WTC11 (cell line): ENCODE measurements at regions not wholly inside any gene's neighbourhood (a gene's known extent, or its start where the extent isn't known, plus 50 kb on each side); places are given as distances from the start of the nearest gene placed in this dataset.

Experiments
- ATAC-seq: fragments of 200-7000 bp; cut with Tn5 transposase; 2 replicates; pipeline ENCODE4 v1.10.0; 2021; ENCODE audit warnings: mild to moderate bottlenecking, moderate library complexity
- CTCF ChIA-PET: fragments of 300-600 bp; sonication (Branson Sonifier 250); formaldehyde crosslinking; loops from one replicate; lab custom pipeline; 2021; ENCODE audit warnings: antibody characterized with exemption; lab: Charles Lee
- POLR2A ChIA-PET: fragments of 350-600 bp; sonication (Branson Sonifier 250); formaldehyde crosslinking; loops from one replicate; lab custom pipeline; 2021; ENCODE audit warnings: antibody characterized with exemption; lab: Charles Lee
- DNase-seq: peaks from one replicate; pipeline ENCODE4 v3.0.0; 2021; ENCODE audit warnings: low spot score
- H3K27ac Mint-ChIP-seq: 2 replicates; pipeline ENCODE4 v1.8.0; 2021; ENCODE audit warnings: mixed read lengths
- H3K27me3 Mint-ChIP-seq: 2 replicates; pipeline ENCODE4 v1.8.0; 2021; ENCODE audit warnings: low read depth, mild to moderate bottlenecking, moderate library complexity, mixed read lengths
- H3K36me3 Mint-ChIP-seq: 2 replicates; pipeline ENCODE4 v1.8.0; 2021; ENCODE audit warnings: mixed read lengths
- H3K4me1 Mint-ChIP-seq: 2 replicates; pipeline ENCODE4 v1.8.0; 2022; ENCODE audit warnings: mixed read lengths
- H3K4me3 Mint-ChIP-seq: 2 replicates; pipeline ENCODE4 v1.8.0; 2021; ENCODE audit warnings: mild to moderate bottlenecking, moderate library complexity, mixed read lengths
- H3K9me3 Mint-ChIP-seq: 2 replicates; pipeline ENCODE4 v1.8.0; 2021; ENCODE audit warnings: mixed read lengths
- CREB1 ChIP-seq: sonication (generic); formaldehyde crosslinking; IDR thresholded peaks from 2 replicates; pipeline ENCODE4 v1.8.0; 2023; ENCODE audit warnings: mild to moderate bottlenecking, missing genetic modification reagents
- ELF4 ChIP-seq: sonication (generic); formaldehyde crosslinking; IDR thresholded peaks from 2 replicates; pipeline ENCODE4 v1.8.1; 2022; ENCODE audit warnings: low read depth, mild to moderate bottlenecking, moderate library complexity, missing genetic modification reagents
- ESRRA ChIP-seq: sonication (generic); formaldehyde crosslinking; IDR thresholded peaks from 2 replicates; pipeline ENCODE4 v1.8.1; 2022; ENCODE audit warnings: mild to moderate bottlenecking, missing genetic modification reagents, borderline replicate concordance
- NR1H2 ChIP-seq: sonication (generic); formaldehyde crosslinking; IDR thresholded peaks from 2 replicates; pipeline ENCODE4 v1.9.0; 2021; ENCODE audit warnings: mild to moderate bottlenecking, moderate library complexity, missing genetic modification reagents
- RELA ChIP-seq: sonication (generic); formaldehyde crosslinking; IDR thresholded peaks from 2 replicates; pipeline ENCODE4 v1.8.1; 2022; ENCODE audit warnings: missing genetic modification reagents, mild to moderate bottlenecking, borderline replicate concordance
- TEAD1 ChIP-seq: sonication (generic); formaldehyde crosslinking; IDR thresholded peaks from 2 replicates; pipeline ENCODE4 v1.8.0; 2022; ENCODE audit warnings: mild to moderate bottlenecking, missing genetic modification reagents
- TEAD4 ChIP-seq: sonication (generic); formaldehyde crosslinking; IDR thresholded peaks from 2 replicates; pipeline ENCODE4 v1.8.0; 2022; ENCODE audit warnings: mild to moderate bottlenecking, missing genetic modification reagents
- ZNF219 ChIP-seq: sonication (generic); formaldehyde crosslinking; IDR thresholded peaks from 2 replicates; pipeline ENCODE4 v1.8.0; 2023; ENCODE audit warnings: missing genetic modification reagents, mild to moderate bottlenecking, borderline replicate concordance
- ZNF317 ChIP-seq: sonication (generic); formaldehyde crosslinking; IDR thresholded peaks from 2 replicates; pipeline ENCODE4 v1.8.1; 2023; ENCODE audit warnings: low read depth, mild to moderate bottlenecking, moderate library complexity, missing genetic modification reagents, borderline replicate concordance
- TF ChIP-seq, protein P1 (sequence below): sonication (generic); formaldehyde crosslinking; IDR thresholded peaks from 2 replicates; pipeline ENCODE4 v1.8.1; 2023; ENCODE audit warnings: mild to moderate bottlenecking, missing genetic modification reagents
- TF ChIP-seq, protein P2 (sequence below): sonication (generic); formaldehyde crosslinking; IDR thresholded peaks from 2 replicates; pipeline ENCODE4 v1.8.1; 2023; ENCODE audit warnings: mild to moderate bottlenecking, missing genetic modification reagents
- TF ChIP-seq, protein P3 (sequence below): fragments of 200-600 bp; IDR thresholded peaks from 2 replicates; pipeline ENCODE4 v1.8.0; 2022; ENCODE audit warnings: antibody characterized with exemption
- TF ChIP-seq, protein P4 (sequence below): fragments of 250-450 bp; sonication (Bioruptor Pico); IDR thresholded peaks from 2 replicates; pipeline ENCODE4 v2.1.2; 2022; ENCODE audit warnings: mild to moderate bottlenecking, moderate library complexity
- TF ChIP-seq, protein P5 (sequence below): fragments of 250-450 bp; sonication (Bioruptor Pico); IDR thresholded peaks from 2 replicates; pipeline ENCODE4 v1.9.0; 2021; ENCODE audit warnings: mild to moderate bottlenecking
- TF ChIP-seq, protein P6 (sequence below): fragments of 250-450 bp; sonication (Bioruptor Pico); IDR thresholded peaks from 2 replicates; pipeline ENCODE4 v1.9.0; 2021; ENCODE audit warnings: moderate library complexity, mild to moderate bottlenecking, inconsistent platforms, borderline replicate concordance

DNA sequence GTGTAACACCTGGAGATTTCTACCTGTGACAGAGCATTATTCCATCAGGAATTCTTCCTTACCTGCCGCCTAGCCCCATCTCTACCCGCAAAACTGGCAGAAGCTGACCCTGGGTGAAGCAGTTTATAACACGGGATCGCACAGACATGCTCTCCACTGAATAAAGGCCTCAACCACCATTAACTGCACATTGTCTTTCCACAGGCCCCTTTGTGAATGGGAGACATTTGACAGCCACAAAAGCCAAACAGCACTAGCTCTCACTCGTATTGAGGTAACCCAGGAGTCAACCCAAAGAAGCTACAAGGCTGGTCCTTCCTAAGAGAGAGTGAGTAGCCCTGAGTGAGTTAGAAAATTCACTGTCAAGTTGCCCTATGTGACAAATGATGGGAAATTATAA lies 135.6 kb downstream of the RCN1 start (continued):
- TF ChIP-seq ZNF219, result no peak

DNA sequence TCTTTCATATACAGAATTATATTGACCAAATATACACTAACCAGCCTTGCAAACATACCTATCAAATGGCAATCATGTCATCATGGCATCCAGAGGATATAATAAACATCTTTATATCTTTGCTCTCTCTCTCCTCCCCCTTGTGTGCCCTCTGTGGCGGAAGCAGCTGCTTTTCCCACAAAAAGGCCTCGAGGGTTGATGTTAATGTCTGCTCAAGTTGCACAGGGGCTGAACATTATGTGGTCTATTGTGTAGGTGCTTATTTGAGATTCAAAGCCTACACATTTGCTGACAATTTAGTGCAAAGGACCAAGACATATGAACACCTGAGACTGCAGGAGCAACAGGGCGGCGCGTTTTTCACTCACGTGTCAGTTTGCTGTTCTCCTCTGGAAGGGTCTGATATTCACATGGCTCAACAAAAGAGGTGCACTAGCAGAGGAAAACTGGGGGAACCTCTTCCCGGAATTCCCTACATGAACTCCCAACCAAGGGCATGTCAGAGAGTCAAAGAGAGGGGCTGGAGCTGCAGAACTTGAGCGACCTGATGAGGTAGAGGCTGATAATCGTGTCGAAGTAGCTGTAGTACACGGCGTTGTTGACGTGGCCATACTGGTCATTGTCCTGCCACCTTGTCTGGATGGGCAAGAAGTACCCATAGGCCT lies 138.8 kb downstream of the RCN1 start:
- DNase-seq (no peak), ATAC-seq (no peak)
- Mint-ChIP-seq H3K27me3 (no peaks in the 10 kb centered on the region), H3K27ac (no peak overlapping the region), H3K4me3 (no peak overlapping the region), H3K4me1 (peaks cover 1% of the 10 kb centered on the region), H3K36me3 (no peaks in the 10 kb centered on the region), H3K9me3 (no peaks in the 10 kb centered on the region)
- POLR2A ChIA-PET, result no interaction called here
- TF ChIP-seq, protein P1, sequence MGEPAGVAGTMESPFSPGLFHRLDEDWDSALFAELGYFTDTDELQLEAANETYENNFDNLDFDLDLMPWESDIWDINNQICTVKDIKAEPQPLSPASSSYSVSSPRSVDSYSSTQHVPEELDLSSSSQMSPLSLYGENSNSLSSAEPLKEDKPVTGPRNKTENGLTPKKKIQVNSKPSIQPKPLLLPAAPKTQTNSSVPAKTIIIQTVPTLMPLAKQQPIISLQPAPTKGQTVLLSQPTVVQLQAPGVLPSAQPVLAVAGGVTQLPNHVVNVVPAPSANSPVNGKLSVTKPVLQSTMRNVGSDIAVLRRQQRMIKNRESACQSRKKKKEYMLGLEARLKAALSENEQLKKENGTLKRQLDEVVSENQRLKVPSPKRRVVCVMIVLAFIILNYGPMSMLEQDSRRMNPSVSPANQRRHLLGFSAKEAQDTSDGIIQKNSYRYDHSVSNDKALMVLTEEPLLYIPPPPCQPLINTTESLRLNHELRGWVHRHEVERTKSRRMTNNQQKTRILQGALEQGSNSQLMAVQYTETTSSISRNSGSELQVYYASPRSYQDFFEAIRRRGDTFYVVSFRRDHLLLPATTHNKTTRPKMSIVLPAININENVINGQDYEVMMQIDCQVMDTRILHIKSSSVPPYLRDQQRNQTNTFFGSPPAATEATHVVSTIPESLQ (CRISPR knock-in tag), result no peak
- TF ChIP-seq NR1H2 (CRISPR knock-in tag) (no peak), ESRRA (CRISPR knock-in tag) (no peak), CREB1 (CRISPR knock-in tag) (no peak), TEAD1 (no peak), ZNF317 (CRISPR knock-in tag) (no peak), TEAD4 (CRISPR knock-in tag) (no peak), RELA (CRISPR knock-in tag) (no peak), ZNF219 (no peak), ELF4 (CRISPR knock-in tag) (no peak)
- TF ChIP-seq, protein P2, sequence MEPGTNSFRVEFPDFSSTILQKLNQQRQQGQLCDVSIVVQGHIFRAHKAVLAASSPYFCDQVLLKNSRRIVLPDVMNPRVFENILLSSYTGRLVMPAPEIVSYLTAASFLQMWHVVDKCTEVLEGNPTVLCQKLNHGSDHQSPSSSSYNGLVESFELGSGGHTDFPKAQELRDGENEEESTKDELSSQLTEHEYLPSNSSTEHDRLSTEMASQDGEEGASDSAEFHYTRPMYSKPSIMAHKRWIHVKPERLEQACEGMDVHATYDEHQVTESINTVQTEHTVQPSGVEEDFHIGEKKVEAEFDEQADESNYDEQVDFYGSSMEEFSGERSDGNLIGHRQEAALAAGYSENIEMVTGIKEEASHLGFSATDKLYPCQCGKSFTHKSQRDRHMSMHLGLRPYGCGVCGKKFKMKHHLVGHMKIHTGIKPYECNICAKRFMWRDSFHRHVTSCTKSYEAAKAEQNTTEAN, result no peak
- TF ChIP-seq, protein P3, sequence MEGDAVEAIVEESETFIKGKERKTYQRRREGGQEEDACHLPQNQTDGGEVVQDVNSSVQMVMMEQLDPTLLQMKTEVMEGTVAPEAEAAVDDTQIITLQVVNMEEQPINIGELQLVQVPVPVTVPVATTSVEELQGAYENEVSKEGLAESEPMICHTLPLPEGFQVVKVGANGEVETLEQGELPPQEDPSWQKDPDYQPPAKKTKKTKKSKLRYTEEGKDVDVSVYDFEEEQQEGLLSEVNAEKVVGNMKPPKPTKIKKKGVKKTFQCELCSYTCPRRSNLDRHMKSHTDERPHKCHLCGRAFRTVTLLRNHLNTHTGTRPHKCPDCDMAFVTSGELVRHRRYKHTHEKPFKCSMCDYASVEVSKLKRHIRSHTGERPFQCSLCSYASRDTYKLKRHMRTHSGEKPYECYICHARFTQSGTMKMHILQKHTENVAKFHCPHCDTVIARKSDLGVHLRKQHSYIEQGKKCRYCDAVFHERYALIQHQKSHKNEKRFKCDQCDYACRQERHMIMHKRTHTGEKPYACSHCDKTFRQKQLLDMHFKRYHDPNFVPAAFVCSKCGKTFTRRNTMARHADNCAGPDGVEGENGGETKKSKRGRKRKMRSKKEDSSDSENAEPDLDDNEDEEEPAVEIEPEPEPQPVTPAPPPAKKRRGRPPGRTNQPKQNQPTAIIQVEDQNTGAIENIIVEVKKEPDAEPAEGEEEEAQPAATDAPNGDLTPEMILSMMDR, result no peak
- TF ChIP-seq, protein P4, sequence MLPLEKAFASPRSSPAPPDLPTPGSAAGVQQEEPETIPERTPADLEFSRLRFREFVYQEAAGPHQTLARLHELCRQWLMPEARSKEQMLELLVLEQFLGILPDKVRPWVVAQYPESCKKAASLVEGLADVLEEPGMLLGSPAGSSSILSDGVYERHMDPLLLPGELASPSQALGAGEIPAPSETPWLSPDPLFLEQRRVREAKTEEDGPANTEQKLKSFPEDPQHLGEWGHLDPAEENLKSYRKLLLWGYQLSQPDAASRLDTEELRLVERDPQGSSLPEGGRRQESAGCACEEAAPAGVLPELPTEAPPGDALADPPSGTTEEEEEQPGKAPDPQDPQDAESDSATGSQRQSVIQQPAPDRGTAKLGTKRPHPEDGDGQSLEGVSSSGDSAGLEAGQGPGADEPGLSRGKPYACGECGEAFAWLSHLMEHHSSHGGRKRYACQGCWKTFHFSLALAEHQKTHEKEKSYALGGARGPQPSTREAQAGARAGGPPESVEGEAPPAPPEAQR (CRISPR knock-in tag), result no peak
- TF ChIP-seq, protein P5, sequence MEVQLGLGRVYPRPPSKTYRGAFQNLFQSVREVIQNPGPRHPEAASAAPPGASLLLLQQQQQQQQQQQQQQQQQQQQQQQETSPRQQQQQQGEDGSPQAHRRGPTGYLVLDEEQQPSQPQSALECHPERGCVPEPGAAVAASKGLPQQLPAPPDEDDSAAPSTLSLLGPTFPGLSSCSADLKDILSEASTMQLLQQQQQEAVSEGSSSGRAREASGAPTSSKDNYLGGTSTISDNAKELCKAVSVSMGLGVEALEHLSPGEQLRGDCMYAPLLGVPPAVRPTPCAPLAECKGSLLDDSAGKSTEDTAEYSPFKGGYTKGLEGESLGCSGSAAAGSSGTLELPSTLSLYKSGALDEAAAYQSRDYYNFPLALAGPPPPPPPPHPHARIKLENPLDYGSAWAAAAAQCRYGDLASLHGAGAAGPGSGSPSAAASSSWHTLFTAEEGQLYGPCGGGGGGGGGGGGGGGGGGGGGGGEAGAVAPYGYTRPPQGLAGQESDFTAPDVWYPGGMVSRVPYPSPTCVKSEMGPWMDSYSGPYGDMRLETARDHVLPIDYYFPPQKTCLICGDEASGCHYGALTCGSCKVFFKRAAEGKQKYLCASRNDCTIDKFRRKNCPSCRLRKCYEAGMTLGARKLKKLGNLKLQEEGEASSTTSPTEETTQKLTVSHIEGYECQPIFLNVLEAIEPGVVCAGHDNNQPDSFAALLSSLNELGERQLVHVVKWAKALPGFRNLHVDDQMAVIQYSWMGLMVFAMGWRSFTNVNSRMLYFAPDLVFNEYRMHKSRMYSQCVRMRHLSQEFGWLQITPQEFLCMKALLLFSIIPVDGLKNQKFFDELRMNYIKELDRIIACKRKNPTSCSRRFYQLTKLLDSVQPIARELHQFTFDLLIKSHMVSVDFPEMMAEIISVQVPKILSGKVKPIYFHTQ (CRISPR knock-in tag), result no peak
- TF ChIP-seq, protein P6, sequence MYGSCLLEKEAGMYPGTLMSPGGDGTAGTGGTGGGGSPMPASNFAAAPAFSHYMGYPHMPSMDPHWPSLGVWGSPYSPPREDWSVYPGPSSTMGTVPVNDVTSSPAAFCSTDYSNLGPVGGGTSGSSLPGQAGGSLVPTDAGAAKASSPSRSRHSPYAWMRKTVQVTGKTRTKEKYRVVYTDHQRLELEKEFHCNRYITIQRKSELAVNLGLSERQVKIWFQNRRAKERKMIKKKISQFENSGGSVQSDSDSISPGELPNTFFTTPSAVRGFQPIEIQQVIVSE (CRISPR knock-in tag), result no peak
- CTCF ChIA-PET, result interaction anchor here (0.5 to 1.0 kb wide), 4 partner anchors 19 to 223 kb away, joined by 3 to 6 read pairs (median 3); no protein-coding TSS in a partner anchor
